PC-3 (cell line): ENCODE measurements at regions not wholly inside any gene's neighbourhood (a gene's known extent, or its start where the extent isn't known, plus 50 kb on each side); places are given as distances from the start of the nearest gene placed in this dataset.

Experiments used
- CTCF ChIP-seq: fragments of 300-600 bp; sonication (generic); conservative IDR thresholded peaks from 2 replicates; pipeline ENCODE4 v1.5.1; 2017; ENCODE audit warnings: antibody characterized with exemption, low read depth, mild to moderate bottlenecking, low read length
- EZH2 ChIP-seq: fragments of 300-600 bp; sonication (generic); IDR thresholded peaks from one replicate; pipeline ENCODE4 v1.6.1; 2017; ENCODE audit warnings: antibody characterized with exemption, mild to moderate bottlenecking, low read length; ENCODE audit not compliant: unreplicated experiment
- EZH2phosphoT487 ChIP-seq: fragments of 300-600 bp; sonication (generic); IDR thresholded peaks from 2 replicates; pipeline ENCODE4 v1.6.1; 2018; ENCODE audit warnings: mild to moderate bottlenecking, antibody characterized with exemption, low read length, borderline replicate concordance

GRCh38 chr21:34004013-34004938 lies 69.1 kb upstream of the MRPS6 start:
- TF ChIP-seq CTCF = no peak
- TF ChIP-seq EZH2 = no peak
- no peak for TF ChIP-seq EZH2phosphoT487
